Activated T-cell treated with anti-CD3 and anti-CD28 coated beads for 24 hours (primary cell): ENCODE measurements at regions not wholly inside any gene's neighbourhood (a gene's known extent, or its start where the extent isn't known, plus 50 kb on each side); places are given as distances from the start of the nearest gene placed in this dataset.

Experiments used
- DNase-seq: peaks from one replicate; pipeline ENCODE4 v3.0.0-alpha.2; 2020; ENCODE audit warnings: low read depth

GRCh38 chr10:62870866-62871265 is 54.7 kb upstream of the EGR2 start:
- DNase-seq = no peak

- DNase-seq = no peak
Measured at GRCh38 chr10:62869958-62870357, 53.8 kb upstream of the EGR2 start.

- DNase-seq = no peak
Measured at GRCh38 chr10:62866941-62867340, 50.8 kb upstream of the EGR2 start.

- DNase-seq = no peak
Measured at GRCh38 chr10:62866451-62866850, 50.3 kb upstream of the EGR2 start.
